ENCODE measurements at regions not wholly inside any gene's neighbourhood (a gene's known extent, or its start where the extent isn't known, plus 50 kb on each side); places are given as distances from the start of the nearest gene placed in this dataset.
"Not testable (repeated sequence)": the region's sequence is repeated elsewhere in the genome, so short reads cannot be mapped to it uniquely, and the experiment has no call there.

GRCh38 chr16:60123392-60124023 lies 1389.4 kb upstream of the GOT2 start:
- Mint-ChIP-seq H3K4me3 (no peak overlapping the region), H3K4me1 (no peaks in the 10 kb centered on the region), H3K36me3 (no peaks in the 10 kb centered on the region), H3K27ac (no peak overlapping the region), H3K27me3 (no peaks in the 10 kb centered on the region), H3K9me3 (peaks cover 5% of the 10 kb centered on the region)
- no peak for DNase-seq (ENCODE audit: low spot score in 2 of 2)
- no peak for ATAC-seq (ENCODE audit: low read depth)

DNA sequence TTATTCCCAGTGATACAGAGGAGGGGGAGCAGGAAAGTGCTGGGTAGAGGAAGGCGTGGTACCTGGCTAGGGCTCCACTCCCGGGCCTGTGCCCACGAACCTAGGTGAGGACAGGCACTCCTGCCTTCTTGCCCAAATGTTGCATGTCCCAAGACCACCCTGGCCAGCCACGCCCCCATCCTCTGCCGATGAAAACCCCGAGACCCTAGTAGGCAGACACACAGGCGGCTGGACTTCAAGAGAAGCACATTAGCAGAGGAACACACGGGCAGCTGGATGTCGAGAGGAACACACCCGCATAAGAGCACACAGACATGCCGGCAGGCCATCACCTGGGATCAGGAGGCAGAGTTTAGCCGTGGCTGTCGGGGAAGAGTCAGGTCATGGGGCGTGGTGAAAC lies 1386.5 kb upstream of the GOT2 start:
- Mint-ChIP-seq H3K36me3 (no peaks in the 10 kb centered on the region), H3K9me3 (peaks cover 5% of the 10 kb centered on the region), H3K4me1 (no peaks in the 10 kb centered on the region), H3K27me3 (no peaks in the 10 kb centered on the region), H3K4me3 (no peak overlapping the region), H3K27ac (no peak overlapping the region)
- ATAC-seq (ENCODE audit: low read depth): no peak
- DNase-seq (ENCODE audit: low spot score in 2 of 2): no peak

DNA sequence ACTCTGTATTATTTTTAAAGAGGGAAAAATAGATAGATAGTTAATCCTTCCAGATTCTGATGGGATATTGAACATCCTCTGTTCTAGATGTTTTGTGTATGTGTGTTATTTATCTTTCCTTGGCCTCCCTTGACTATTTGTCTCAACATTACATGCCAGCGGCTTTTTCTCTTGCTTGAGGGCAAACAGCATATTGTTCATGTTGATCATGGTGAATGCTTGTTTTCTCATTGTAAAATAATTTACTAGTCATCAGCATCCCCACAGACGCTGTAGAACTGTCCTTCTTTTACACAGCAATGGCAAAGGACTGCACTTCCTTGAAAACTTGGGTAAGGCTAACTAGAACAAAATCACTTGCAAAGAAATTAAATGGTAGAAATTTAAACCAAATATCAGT lies 1376.4 kb upstream of the GOT2 start:
- Mint-ChIP-seq H3K36me3 (no peaks in the 10 kb centered on the region), H3K9me3 (peaks cover 4% of the 10 kb centered on the region), H3K4me1 (no peaks in the 10 kb centered on the region), H3K27ac (no peak overlapping the region), H3K4me3 (no peak overlapping the region), H3K27me3 (no peaks in the 10 kb centered on the region)
- no peak for DNase-seq (ENCODE audit: low spot score in 2 of 2)
- ATAC-seq (ENCODE audit: low read depth): no peak

DNA sequence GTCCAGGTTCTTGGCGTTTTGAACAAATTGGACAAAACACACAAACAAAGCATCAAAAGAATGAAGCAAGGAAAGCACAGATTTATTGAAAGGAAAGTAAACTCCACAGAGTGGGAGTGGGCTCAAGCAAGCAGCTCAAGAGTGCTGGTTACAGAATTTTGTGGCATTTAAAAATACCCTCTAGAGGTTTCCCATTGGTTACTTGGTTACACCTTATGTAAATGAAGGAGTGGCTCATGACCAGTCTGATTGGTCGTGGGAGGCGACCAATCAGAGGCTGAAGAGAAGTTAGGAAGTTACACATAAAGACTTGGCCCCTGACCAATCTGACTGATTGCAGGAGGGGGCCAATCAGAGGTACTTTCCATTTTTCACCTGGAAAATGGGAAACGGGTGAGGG lies 1373.8 kb upstream of the GOT2 start:
- no peaks in the 10 kb centered on the region for H3K27me3 Mint-ChIP-seq
- ATAC-seq (ENCODE audit: low read depth): no peak
- no peaks in the 10 kb centered on the region for H3K36me3 Mint-ChIP-seq
- no peaks in the 10 kb centered on the region for H3K4me1 Mint-ChIP-seq
- H3K27ac Mint-ChIP-seq: no peak overlapping the region
- peaks cover 4% of the 10 kb centered on the region for H3K9me3 Mint-ChIP-seq
- H3K4me3 Mint-ChIP-seq: no peak overlapping the region
- no peak for DNase-seq (ENCODE audit: low spot score in 2 of 2)

GRCh38 chr16:60107437-60107836 lies 1373.3 kb upstream of the GOT2 start:
- Mint-ChIP-seq H3K36me3 (no peaks in the 10 kb centered on the region), H3K4me3 (no peak overlapping the region), H3K9me3 (peaks cover 4% of the 10 kb centered on the region), H3K27ac (no peak overlapping the region), H3K4me1 (no peaks in the 10 kb centered on the region), H3K27me3 (no peaks in the 10 kb centered on the region)
- DNase-seq (ENCODE audit: low spot score in 2 of 2): no peak
- no peak for ATAC-seq (ENCODE audit: low read depth)

- no peak for DNase-seq (ENCODE audit: low spot score in 2 of 2)
- no peaks in the 10 kb centered on the region for H3K4me1 Mint-ChIP-seq
- ATAC-seq (ENCODE audit: low read depth): no peak
- H3K36me3 Mint-ChIP-seq: no peaks in the 10 kb centered on the region
- H3K4me3 Mint-ChIP-seq: no peak overlapping the region
- no peak overlapping the region for H3K27ac Mint-ChIP-seq
- peaks cover 9% of the 10 kb centered on the region for H3K9me3 Mint-ChIP-seq
- no peaks in the 10 kb centered on the region for H3K27me3 Mint-ChIP-seq
These were observed 1366.3 kb upstream of the GOT2 start for GRCh38 chr16:60100371-60100770.

- Mint-ChIP-seq H3K4me3 (no peak overlapping the region), H3K27me3 (no peaks in the 10 kb centered on the region), H3K9me3 (peaks cover 6% of the 10 kb centered on the region), H3K27ac (no peak overlapping the region), H3K4me1 (no peaks in the 10 kb centered on the region), H3K36me3 (no peaks in the 10 kb centered on the region)
- DNase-seq (ENCODE audit: low spot score in 2 of 2): no peak
- ATAC-seq (ENCODE audit: low read depth): no peak
These were observed 1357.4 kb upstream of the GOT2 start for GRCh38 chr16:60091529-60091928.

DNA sequence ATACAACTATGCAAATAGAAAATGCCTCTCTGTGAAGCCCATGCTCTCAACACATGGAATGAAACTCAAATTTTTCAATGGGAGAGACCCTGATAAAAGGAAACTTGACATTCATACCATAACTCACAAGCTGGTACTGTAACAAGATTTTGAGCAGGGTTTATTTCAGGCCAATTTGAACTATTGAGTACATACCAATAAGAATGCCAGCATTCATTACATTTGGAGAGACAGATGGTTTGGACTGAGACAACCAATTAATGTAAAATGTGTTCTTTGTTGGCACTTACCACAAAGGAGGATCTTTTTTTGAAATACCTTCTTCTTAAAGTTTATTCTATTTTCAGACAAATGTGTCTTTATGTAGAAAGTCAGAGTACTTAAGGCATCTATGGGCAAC lies 1357.0 kb upstream of the GOT2 start:
- no peaks in the 10 kb centered on the region for H3K4me1 Mint-ChIP-seq
- H3K9me3 Mint-ChIP-seq: peaks cover 6% of the 10 kb centered on the region
- DNase-seq (ENCODE audit: low spot score in 2 of 2) (no peak), ATAC-seq (ENCODE audit: low read depth) (no peak)
- no peak overlapping the region for H3K4me3 Mint-ChIP-seq
- H3K27me3 Mint-ChIP-seq: no peaks in the 10 kb centered on the region
- no peak overlapping the region for H3K27ac Mint-ChIP-seq
- H3K36me3 Mint-ChIP-seq: no peaks in the 10 kb centered on the region

GRCh38 chr16:60087530-60087929 lies 1353.4 kb upstream of the GOT2 start:
- ATAC-seq (ENCODE audit: low read depth) (no peak), DNase-seq (ENCODE audit: low spot score in 2 of 2) (no peak)
- H3K4me1 Mint-ChIP-seq: no peaks in the 10 kb centered on the region
- H3K36me3 Mint-ChIP-seq: no peaks in the 10 kb centered on the region
- no peaks in the 10 kb centered on the region for H3K27me3 Mint-ChIP-seq
- no peak overlapping the region for H3K27ac Mint-ChIP-seq
- H3K9me3 Mint-ChIP-seq: peaks cover 8% of the 10 kb centered on the region
- no peak overlapping the region for H3K4me3 Mint-ChIP-seq

DNA sequence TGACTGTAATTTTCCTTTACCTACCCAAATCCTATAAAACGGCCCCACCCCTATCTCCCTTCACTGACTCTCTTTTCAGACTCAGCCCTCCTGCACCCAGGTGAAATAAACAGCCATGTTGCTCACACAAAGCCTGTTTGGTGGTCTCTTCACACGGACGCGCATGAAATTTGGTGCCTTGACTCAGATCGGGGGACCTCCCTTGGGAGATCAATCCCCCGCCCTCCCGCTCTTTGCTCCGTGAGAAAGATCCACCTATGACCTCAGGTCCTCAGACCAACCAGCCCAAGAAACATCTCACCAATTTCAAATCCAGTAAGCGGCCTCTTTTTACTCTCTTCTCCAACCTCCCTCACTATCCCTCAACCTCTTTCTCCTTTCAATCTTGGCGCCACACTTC lies 1344.7 kb upstream of the GOT2 start:
- H3K4me1 Mint-ChIP-seq; ATAC-seq (ENCODE audit: low read depth); DNase-seq (ENCODE audit: low spot score in 2 of 2); H3K36me3 Mint-ChIP-seq; H3K27me3 Mint-ChIP-seq; H3K27ac Mint-ChIP-seq; H3K4me3 Mint-ChIP-seq: not testable (repeated sequence)
- H3K9me3 Mint-ChIP-seq: peaks cover 16% of the 10 kb centered on the region

DNA sequence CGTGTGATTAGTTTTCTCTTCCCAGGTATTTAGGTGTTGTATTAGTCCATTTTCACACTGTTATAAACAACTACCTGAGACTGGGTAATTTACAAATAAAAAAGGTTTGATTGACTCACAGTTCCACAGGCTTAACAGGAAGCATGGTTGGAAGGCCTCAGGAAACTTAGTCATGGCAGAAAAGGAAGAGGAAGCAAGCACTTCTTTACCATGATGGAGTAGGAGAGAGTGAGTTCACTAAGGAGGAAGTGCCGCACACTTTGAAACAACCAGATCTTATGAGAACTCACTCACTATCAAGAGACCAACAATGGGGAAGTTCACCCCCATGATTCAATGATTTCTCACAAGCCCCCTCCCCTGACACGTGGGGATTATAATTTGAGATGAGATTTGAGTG lies 1343.7 kb upstream of the GOT2 start:
- no peak overlapping the region for H3K4me3 Mint-ChIP-seq
- no peaks in the 10 kb centered on the region for H3K27me3 Mint-ChIP-seq
- H3K27ac Mint-ChIP-seq: no peak overlapping the region
- no peaks in the 10 kb centered on the region for H3K4me1 Mint-ChIP-seq
- DNase-seq (ENCODE audit: low spot score in 2 of 2): no peak
- peaks cover 14% of the 10 kb centered on the region for H3K9me3 Mint-ChIP-seq
- H3K36me3 Mint-ChIP-seq: no peaks in the 10 kb centered on the region
- no peak for ATAC-seq (ENCODE audit: low read depth)

DNA sequence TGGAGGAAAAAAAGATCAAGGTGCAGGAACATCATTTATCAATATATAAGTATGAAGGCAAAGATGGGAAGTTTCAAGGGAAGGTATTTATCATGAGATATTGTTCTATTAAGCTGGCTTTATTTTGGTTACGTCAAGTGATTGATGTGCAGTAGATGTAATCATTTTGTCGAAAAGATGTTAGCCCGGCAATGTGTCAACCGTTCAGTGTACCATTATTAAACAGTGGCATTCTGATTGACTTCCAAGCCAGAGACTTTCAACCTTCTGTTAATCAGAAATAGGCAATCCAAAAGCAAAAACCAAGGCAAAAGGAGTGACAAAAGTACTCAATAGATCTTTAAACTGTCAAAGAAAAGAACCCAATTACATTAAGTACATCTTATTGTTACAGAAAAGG lies 1340.3 kb upstream of the GOT2 start:
- H3K27me3 Mint-ChIP-seq: no peaks in the 10 kb centered on the region

GRCh38 chr16:60073376-60073775 lies 1339.3 kb upstream of the GOT2 start:
- Mint-ChIP-seq H3K36me3 (no peaks in the 10 kb centered on the region), H3K27ac (no peak overlapping the region), H3K27me3 (no peaks in the 10 kb centered on the region), H3K4me1 (no peaks in the 10 kb centered on the region), H3K9me3 (peaks cover 4% of the 10 kb centered on the region), H3K4me3 (no peak overlapping the region)
- no peak for DNase-seq (ENCODE audit: low spot score in 2 of 2)
- no peak for ATAC-seq (ENCODE audit: low read depth)

More for the DNA sequence above, 1340.3 kb upstream of the GOT2 start:
- Mint-ChIP-seq H3K4me3 (no peak overlapping the region), H3K36me3 (no peaks in the 10 kb centered on the region), H3K27ac (no peak overlapping the region), H3K4me1 (no peaks in the 10 kb centered on the region), H3K9me3 (peaks cover 4% of the 10 kb centered on the region)
- ATAC-seq (ENCODE audit: low read depth): no peak
- DNase-seq (ENCODE audit: low spot score in 2 of 2): no peak

GRCh38 chr16:60064026-60064425 lies 1329.9 kb upstream of the GOT2 start:
- DNase-seq (ENCODE audit: low spot score in 2 of 2): no peak
- no peaks in the 10 kb centered on the region for H3K36me3 Mint-ChIP-seq
- H3K4me1 Mint-ChIP-seq: no peaks in the 10 kb centered on the region
- no peak overlapping the region for H3K4me3 Mint-ChIP-seq
- ATAC-seq (ENCODE audit: low read depth): no peak
- H3K27me3 Mint-ChIP-seq: no peaks in the 10 kb centered on the region
- no peaks in the 10 kb centered on the region for H3K9me3 Mint-ChIP-seq
- H3K27ac Mint-ChIP-seq: no peak overlapping the region

- Mint-ChIP-seq H3K27me3 (no peaks in the 10 kb centered on the region), H3K4me1 (no peaks in the 10 kb centered on the region), H3K9me3 (peaks cover 4% of the 10 kb centered on the region), H3K27ac (no peak overlapping the region), H3K4me3 (no peak overlapping the region), H3K36me3 (no peaks in the 10 kb centered on the region)
- no peak for DNase-seq (ENCODE audit: low spot score in 2 of 2)
- no peak for ATAC-seq (ENCODE audit: low read depth)
These were observed 1327.3 kb upstream of the GOT2 start for GRCh38 chr16:60061396-60061795.

Measured in memory B cell (primary cell).